AG10803 (cell line): ENCODE measurements at regions not wholly inside any gene's neighbourhood (a gene's known extent, or its start where the extent isn't known, plus 50 kb on each side); places are given as distances from the start of the nearest gene placed in this dataset.
"Not testable (repeated sequence)": the region's sequence is repeated elsewhere in the genome, so short reads cannot be mapped to it uniquely, and the experiment has no call there.

Experiments used
- DNase-seq: peaks from one replicate; pipeline ENCODE4 v3.0.0; 2010; ENCODE audit warnings: low read depth
- H3K4me3 ChIP-seq: 2 replicates; pipeline ENCODE4 v1.5.1; 2011; ENCODE audit warnings: mild to moderate bottlenecking, low read length, control low read depth
- CTCF ChIP-seq: conservative IDR thresholded peaks from 2 replicates; pipeline ENCODE4 v1.5.1; 2011; ENCODE audit warnings: mild to moderate bottlenecking, low read length, control low read depth, inconsistent platforms

- no peak for DNase-seq
- H3K4me3 ChIP-seq, result no peak overlapping the region
- TF ChIP-seq CTCF, result no peak
Observed at GRCh38 chr2:16430846-16431245, 234.8 kb downstream of the CYRIA start.

GRCh38 chr2:16429431-16430145 lies 236.0 kb downstream of the CYRIA start:
- no peak for TF ChIP-seq CTCF
- no peak overlapping the region for H3K4me3 ChIP-seq
- no peak for DNase-seq

- no peak overlapping the region for H3K4me3 ChIP-seq
- no peak for DNase-seq
- no peak for TF ChIP-seq CTCF
Observed at GRCh38 chr2:16429002-16429401, 236.6 kb downstream of the CYRIA start.

- no peak overlapping the region for H3K4me3 ChIP-seq
- DNase-seq, result no peak
- no peak for TF ChIP-seq CTCF
Observed at GRCh38 chr2:16425462-16426336, 239.9 kb downstream of the CYRIA start.

GRCh38 chr2:16420421-16420820 lies 245.2 kb downstream of the CYRIA start:
- TF ChIP-seq CTCF, result no peak
- no peak for DNase-seq
- H3K4me3 ChIP-seq, result no peak overlapping the region

GRCh38 chr2:16417726-16418125 lies 247.9 kb downstream of the CYRIA start:
- no peak for TF ChIP-seq CTCF
- no peak for DNase-seq
- H3K4me3 ChIP-seq, result no peak overlapping the region

GRCh38 chr2:16416651-16417050 lies 249.0 kb downstream of the CYRIA start:
- DNase-seq, result no peak
- H3K4me3 ChIP-seq, result no peak overlapping the region

GRCh38 chr2:16415861-16416260 lies 249.8 kb downstream of the CYRIA start:
- DNase-seq, H3K4me3 ChIP-seq: not testable (repeated sequence)

More at GRCh38 chr2:16416651-16417050, 249.0 kb downstream of the CYRIA start:
- no peak for TF ChIP-seq CTCF
